GM23248 (cell line): ENCODE measurements at regions not wholly inside any gene's neighbourhood (a gene's known extent, or its start where the extent isn't known, plus 50 kb on each side); places are given as distances from the start of the nearest gene placed in this dataset.

Experiments
- DNase-seq: peaks from one replicate; pipeline ENCODE4 v3.0.0-alpha.2; 2015
- H2AFZ ChIP-seq: fragments of 200-600 bp; sonication (generic); 2 replicates; pipeline ENCODE4 v1.6.1; 2016; ENCODE audit warnings: antibody characterized with exemption
- H3F3A ChIP-seq: fragments of 200-600 bp; sonication (generic); 2 replicates; pipeline ENCODE4 v1.6.1; 2016; ENCODE audit warnings: mild to moderate bottlenecking, antibody characterized with exemption, mixed run types; ENCODE audit not compliant: insufficient read depth
- H3K27ac ChIP-seq: fragments of 200-600 bp; sonication (generic); 2 replicates; pipeline ENCODE4 v1.5.1; 2016; ENCODE audit warnings: mild to moderate bottlenecking
- H3K27me3 ChIP-seq: fragments of 200-600 bp; sonication (generic); replicated peaks from 2 replicates; pipeline ENCODE4 v1.6.1; 2016; ENCODE audit warnings: mild to moderate bottlenecking; ENCODE audit not compliant: insufficient read depth
- H3K36me3 ChIP-seq: fragments of 200-600 bp; sonication (generic); 2 replicates; pipeline ENCODE4 v1.6.1; 2016; ENCODE audit warnings: low read depth, mild to moderate bottlenecking
- H3K4me1 ChIP-seq: fragments of 200-600 bp; sonication (generic); 2 replicates; pipeline ENCODE4 v1.6.1; 2016; ENCODE audit warnings: mild to moderate bottlenecking; ENCODE audit not compliant: insufficient read depth
- H3K4me2 ChIP-seq: fragments of 200-600 bp; sonication (generic); one replicate; pipeline ENCODE4 v1.6.1; 2016; ENCODE audit warnings: mild to moderate bottlenecking; ENCODE audit not compliant: unreplicated experiment
- H3K4me3 ChIP-seq: fragments of 200-600 bp; sonication (generic); 2 replicates; pipeline ENCODE4 v1.5.1; 2016; ENCODE audit warnings: mild to moderate bottlenecking
- H3K79me2 ChIP-seq: fragments of 200-600 bp; sonication (generic); 2 replicates; pipeline ENCODE4 v1.6.1; 2016; ENCODE audit warnings: mild to moderate bottlenecking; ENCODE audit not compliant: insufficient read depth
- H3K9ac ChIP-seq: fragments of 200-600 bp; sonication (generic); 2 replicates; pipeline ENCODE4 v1.6.1; 2016; ENCODE audit warnings: mild to moderate bottlenecking
- H3K9me2 ChIP-seq: fragments of 200-600 bp; sonication (generic); 2 replicates; pipeline ENCODE4 v1.6.1; 2016; ENCODE audit warnings: mixed run types, mild to moderate bottlenecking, moderate library complexity; ENCODE audit not compliant: insufficient read depth
- H3K9me3 ChIP-seq: fragments of 200-600 bp; sonication (generic); one replicate; pipeline ENCODE4 v1.6.1; 2017; ENCODE audit warnings: low read depth
- H4K20me1 ChIP-seq: fragments of 200-600 bp; sonication (generic); 2 replicates; pipeline ENCODE4 v1.6.0; 2016; ENCODE audit not compliant: insufficient read depth
- EZH2 ChIP-seq: fragments of 200-600 bp; sonication (generic); IDR thresholded peaks from 2 replicates; pipeline ENCODE4 v1.6.1; 2018; ENCODE audit warnings: antibody characterized with exemption, mild to moderate bottlenecking; ENCODE audit not compliant: insufficient read depth, poor library complexity, severe bottlenecking
- EZH2phosphoT487 ChIP-seq: fragments of 200-600 bp; sonication (generic); IDR thresholded peaks from 2 replicates; pipeline ENCODE4 v1.6.1; 2018; ENCODE audit warnings: antibody characterized with exemption, moderate library complexity, mild to moderate bottlenecking, low read depth; ENCODE audit not compliant: insufficient read depth
- WGBS, 2 experiments: methylation state at CpG; one replicate each; pipeline ENCODE4 v1.1.6; 2015 to 2017; ENCODE audit warnings: low lambda C conversion rate in 2 of 2, low coverage in 1 of 2; ENCODE audit errors: missing lambda C conversion rate in 2 of 2; 5-methylcytosine and 5-hydroxymethylcytosine counted together
- in situ Hi-C: fragments of 300-500 bp; cut with MboI; formaldehyde crosslinking; loops from 2 replicates; pipeline ENCODE4 v1.15.0; 2020

DNA sequence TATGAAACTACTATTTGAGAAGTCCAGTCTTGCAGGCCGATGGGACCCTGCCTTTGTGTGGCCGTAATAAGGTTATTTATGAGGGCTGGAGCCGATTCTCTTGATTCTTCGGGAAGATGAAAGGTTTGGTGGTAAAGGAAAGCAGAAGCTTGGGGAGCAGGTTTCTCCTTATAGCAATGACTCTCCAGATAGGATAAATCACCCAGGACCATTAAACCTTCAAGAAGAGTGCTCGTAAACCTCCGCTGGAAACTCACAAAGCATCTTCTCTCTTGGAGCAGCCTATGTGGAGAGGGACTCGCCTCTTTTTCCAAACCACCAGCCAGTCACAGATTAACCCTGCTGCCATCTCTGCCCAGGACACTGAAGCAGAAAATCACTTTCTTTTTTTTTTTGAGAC, 69.6 kb upstream of the SALL4 start:
- Histone ChIP-seq H2AFZ (no peak overlapping the region), H3K27me3 (peaks cover 26% of the 10 kb centered on the region), H3K9me3 (no peaks in the 10 kb centered on the region), H3K36me3 (no peaks in the 10 kb centered on the region), H3K27ac (no peak overlapping the region), H3F3A (no peaks in the 10 kb centered on the region), H3K9me2 (no peaks in the 10 kb centered on the region), H3K79me2 (no peaks in the 10 kb centered on the region), H3K4me2 (no peak overlapping the region), H3K9ac (no peak overlapping the region), H3K4me1 (peaks cover 7% of the 10 kb centered on the region), H4K20me1 (no peaks in the 10 kb centered on the region), H3K4me3 (no peak overlapping the region)
- in situ Hi-C loops, result no loop called here
- WGBS, 2 experiments, result 53 to 55% methylated on average over 7 of the region's 7 CpGs
- no peak for DNase-seq
- no peak for TF ChIP-seq EZH2
- TF ChIP-seq EZH2phosphoT487, result no peak

DNA sequence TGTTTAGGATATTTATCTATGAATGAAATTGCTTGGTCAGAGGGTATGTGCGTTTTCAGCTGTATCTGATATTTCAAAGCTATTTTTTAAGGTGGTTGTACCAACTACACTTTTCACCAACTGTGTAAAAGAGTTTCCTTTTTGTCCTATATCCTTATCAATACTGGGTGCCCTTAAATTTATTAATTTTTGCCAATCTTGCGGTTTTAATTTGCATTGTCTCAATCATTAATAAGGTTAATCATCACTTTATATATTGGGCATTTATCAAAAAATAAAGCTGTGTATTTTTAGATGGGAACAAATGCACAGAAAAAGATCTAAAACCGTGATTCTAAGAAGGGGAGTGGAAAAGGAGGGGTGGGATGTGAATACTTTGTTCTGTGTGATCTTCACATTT, 66.7 kb upstream of the SALL4 start:
- Histone ChIP-seq H3F3A (no peaks in the 10 kb centered on the region), H3K9me3 (no peaks in the 10 kb centered on the region), H3K4me2 (no peak overlapping the region), H2AFZ (no peak overlapping the region), H3K27me3 (peaks cover 52% of the 10 kb centered on the region), H4K20me1 (no peaks in the 10 kb centered on the region), H3K9ac (no peak overlapping the region), H3K4me1 (no peaks in the 10 kb centered on the region), H3K9me2 (no peaks in the 10 kb centered on the region), H3K79me2 (no peaks in the 10 kb centered on the region), H3K27ac (no peak overlapping the region), H3K4me3 (no peak overlapping the region), H3K36me3 (no peaks in the 10 kb centered on the region)
- DNase-seq, result no peak
- in situ Hi-C loops, result no loop called here
- WGBS, 2 experiments, result 69 to 76% methylated on average over 3 of the region's 3 CpGs
- TF ChIP-seq EZH2phosphoT487 (no peak), EZH2 (no peak)

DNA sequence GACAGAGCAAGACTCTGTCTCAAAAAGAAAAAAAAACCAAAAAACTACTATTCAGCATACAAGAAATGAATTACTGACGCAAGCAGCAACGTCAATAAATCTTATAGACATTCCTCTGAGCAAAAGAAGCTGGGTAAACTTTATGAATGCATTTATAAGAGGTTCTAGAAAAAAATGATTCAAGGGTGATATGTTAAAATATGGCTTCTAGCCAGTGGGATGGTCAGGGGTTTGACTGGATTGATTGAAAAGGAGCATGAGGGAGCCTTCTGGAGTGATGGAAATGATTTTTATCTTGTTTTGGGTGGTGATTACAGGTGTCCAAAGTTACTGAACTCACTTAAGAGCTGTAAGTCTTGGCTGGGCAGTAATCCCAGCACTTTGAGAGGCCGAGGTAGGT, 64.9 kb upstream of the SALL4 start:
- WGBS, 2 experiments, result 66 to 68% methylated on average over 3 of the region's 3 CpGs

DNA sequence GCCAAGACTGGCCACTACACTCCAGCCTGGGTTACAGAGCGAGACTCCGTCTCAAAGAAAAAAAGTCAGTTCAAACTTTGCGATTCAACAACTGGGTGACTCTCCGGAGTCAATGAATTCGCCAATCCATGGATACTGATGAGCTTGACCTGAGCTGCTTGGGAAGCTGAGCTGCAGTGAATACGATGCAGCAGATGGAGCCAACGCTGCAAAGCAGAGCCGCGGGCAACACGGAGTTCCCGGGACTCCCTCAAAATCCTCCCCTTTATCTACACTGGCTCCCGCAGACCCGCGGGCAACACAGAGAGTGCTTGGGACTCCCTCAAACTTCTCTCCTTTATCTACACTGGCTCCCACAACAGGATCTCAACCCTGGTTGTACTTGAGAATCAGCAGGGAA, 62.6 kb upstream of the SALL4 start:
- Histone ChIP-seq H3K9me3 (no peaks in the 10 kb centered on the region), H3K4me2 (no peak overlapping the region), H3K4me3 (no peak overlapping the region), H3K27me3 (peaks cover 36% of the 10 kb centered on the region), H2AFZ (no peak overlapping the region), H3K4me1 (peaks cover 11% of the 10 kb centered on the region), H3K27ac (no peak overlapping the region), H3K9me2 (no peaks in the 10 kb centered on the region), H4K20me1 (no peaks in the 10 kb centered on the region), H3K9ac (no peak overlapping the region), H3K79me2 (no peaks in the 10 kb centered on the region), H3K36me3 (no peaks in the 10 kb centered on the region), H3F3A (no peaks in the 10 kb centered on the region; the same call in 1 of the 2 replicates)
- no peak for TF ChIP-seq EZH2
- TF ChIP-seq EZH2phosphoT487, result no peak
- WGBS, 2 experiments, result 79 to 82% methylated on average over 14 of the region's 14 CpGs
- no peak for DNase-seq
- in situ Hi-C loops, result no loop called here

More for the DNA sequence above, 64.9 kb upstream of the SALL4 start:
- peaks cover 47% of the 10 kb centered on the region for H3K27me3 ChIP-seq
- no peaks in the 10 kb centered on the region for H3K36me3 ChIP-seq
- no peaks in the 10 kb centered on the region for H3K79me2 ChIP-seq
- no peaks in the 10 kb centered on the region for H4K20me1 ChIP-seq
- H3K9me2 ChIP-seq, result no peaks in the 10 kb centered on the region
- no peaks in the 10 kb centered on the region for H3K9me3 ChIP-seq
- H3F3A ChIP-seq, result no peaks in the 10 kb centered on the region
- H2AFZ ChIP-seq, result no peak overlapping the region
- H3K4me3 ChIP-seq, result no peak overlapping the region
- H3K4me2 ChIP-seq, result no peak overlapping the region
- in situ Hi-C loops, result no loop called here
- no peaks in the 10 kb centered on the region for H3K4me1 ChIP-seq
- DNase-seq, result no peak
- no peak overlapping the region for H3K27ac ChIP-seq
- H3K9ac ChIP-seq, result no peak overlapping the region
- TF ChIP-seq EZH2, result no peak
- TF ChIP-seq EZH2phosphoT487, result no peak

DNA sequence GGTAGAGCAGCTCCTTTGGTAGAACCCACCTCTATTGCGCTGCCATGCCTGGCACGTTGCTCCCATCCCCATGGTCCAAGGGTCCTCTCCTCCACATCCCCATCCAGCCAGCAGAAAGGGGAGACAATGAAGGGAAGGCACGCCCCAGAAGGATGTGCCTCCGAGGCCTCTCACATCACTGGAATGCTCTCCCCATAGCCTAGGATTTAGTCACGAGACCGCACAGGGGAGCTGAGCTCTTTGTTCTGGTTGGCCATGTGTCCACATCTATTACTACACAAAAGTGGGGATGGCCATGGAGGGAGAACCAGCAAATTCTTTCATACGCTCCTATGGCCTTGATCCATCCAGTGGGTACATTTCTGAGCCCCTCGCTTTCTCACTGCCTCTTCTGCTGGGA, 60.5 kb upstream of the SALL4 start:
- in situ Hi-C loops, result no loop called here
- no peak overlapping the region for H3K4me3 ChIP-seq
- H3K9me3 ChIP-seq, result no peaks in the 10 kb centered on the region
- no peak overlapping the region for H2AFZ ChIP-seq
- no peaks in the 10 kb centered on the region for H4K20me1 ChIP-seq
- whole genome bisulfite sequencing, 2 experiments, result 56 to 66% methylated on average over 8 of the region's 8 CpGs
- no peaks in the 10 kb centered on the region for H3K9me2 ChIP-seq
- peaks cover 32% of the 10 kb centered on the region for H3K27me3 ChIP-seq
- no peaks in the 10 kb centered on the region for H3K79me2 ChIP-seq
- H3K27ac ChIP-seq, result no peak overlapping the region
- H3K9ac ChIP-seq, result no peak overlapping the region
- TF ChIP-seq EZH2 (no peak), EZH2phosphoT487 (no peak)
- no peaks in the 10 kb centered on the region; the same call in 1 of the 2 replicates for H3F3A ChIP-seq
- DNase-seq, result peak; percentile 73
- H3K4me2 ChIP-seq, result no peak overlapping the region
- peaks cover 13% of the 10 kb centered on the region for H3K4me1 ChIP-seq
- H3K36me3 ChIP-seq, result no peaks in the 10 kb centered on the region
